Gastrocnemius medialis (tissue), 4 donors: ENCODE measurements at regions not wholly inside any gene's neighbourhood (a gene's known extent, or its start where the extent isn't known, plus 50 kb on each side); places are given as distances from the start of the nearest gene placed in this dataset.

Source experiments
- ATAC-seq, 2 donors: fragments of 150-250 bp; one replicate each; pipeline ENCODE4 v1.9.1; 2016
- DNase-seq, 2 donors: peaks; one replicate each; pipeline ENCODE4 v3.0.0-alpha.2; 2019
- H3K27ac ChIP-seq, 4 donors: fragments of 200-600 bp; sonication (generic); 1 replicate in 1 of 4; 2 replicates in 3 of 4; pipeline ENCODE4 v1.5.1; 2016 to 2018; ENCODE audit warnings: mild to moderate bottlenecking in 2 of 4, moderate library complexity in 1 of 4
- H3K27me3 ChIP-seq, 3 donors: fragments of 200-600 bp; sonication (generic) in 2 of 3; 1 replicate in 1 of 3; 2 replicates in 2 of 3; pipeline versions ENCODE4 v1.5.1 to v1.6.0; 2016 to 2019; ENCODE audit warnings: mild to moderate bottlenecking in 1 of 3, moderate library complexity in 1 of 3
- H3K36me3 ChIP-seq, 2 donors: fragments of 200-600 bp; sonication (generic) in 1 of 2; one replicate each; pipeline ENCODE4 v1.5.1; 2017 to 2018
- H3K4me1 ChIP-seq, 2 donors: fragments of 200-600 bp; sonication (generic) in 1 of 2; one replicate each; pipeline ENCODE4 v1.5.1; 2016 to 2017; ENCODE audit warnings: mild to moderate bottlenecking in 2 of 2
- H3K4me3 ChIP-seq, 4 donors: fragments of 200-600 bp; sonication (generic) in 3 of 4; 1 replicate in 1 of 4; 2 replicates in 3 of 4; pipeline ENCODE4 v1.5.1; 2016 to 2019; ENCODE audit warnings: mild to moderate bottlenecking in 2 of 4
- H3K9me3 ChIP-seq, 3 donors: fragments of 200-600 bp; sonication (generic) in 2 of 3; 1 replicate in 1 of 3; 2 replicates in 2 of 3; pipeline ENCODE4 v1.5.1; 2016 to 2019
- CTCF ChIP-seq, 5 experiments: fragments of 450-650 bp in 3 of 5; fragments of 200-600 bp in 2 of 5; sonication (generic) in 2 of 5; IDR thresholded peaks in 4 of 5; conservative IDR thresholded peaks in 1 of 5; 1 replicate in 4 of 5; 2 replicates in 1 of 5; pipeline ENCODE4 v1.5.1; 2016 to 2019; ENCODE audit warnings: antibody characterized with exemption in 5 of 5, mild to moderate bottlenecking in 3 of 5, moderate library complexity in 3 of 5
- POLR2A ChIP-seq, 2 donors: fragments of 450-650 bp; IDR thresholded peaks; one replicate each; pipeline ENCODE4 v1.6.1; 2017; ENCODE audit warnings: antibody characterized with exemption in 2 of 2, mild to moderate bottlenecking in 2 of 2, moderate library complexity in 2 of 2
- in situ Hi-C, 4 donors: fragments of 200-750 bp; cut with MboI; loops; one replicate each; pipeline versions ENCODE4 v1.15.0 to v1.8.0; 2017; ENCODE audit warnings: low sequenced_read_pairs in 4 of 4
- intact Hi-C: fragments of 100-400 bp; cut with DNase I; formaldehyde crosslinking; loops from one replicate; pipeline ENCODE4 v1.15.1; 2023; ENCODE audit warnings: low total_unique reads

- Histone ChIP-seq H3K9me3 (no peaks in the 10 kb centered on the region), H3K4me3 (no peak overlapping the region), H3K27ac (no peak overlapping the region), H3K27me3 (peaks cover 0 to 4% (median 2%) of the 10 kb centered on the region in 3 donors), H3K4me1 (no peaks in the 10 kb centered on the region), H3K36me3 (no peaks in the 10 kb centered on the region)
- no peak for TF ChIP-seq POLR2A (IDR thresholded peaks at IDR 0.05)
- TF ChIP-seq CTCF (IDR thresholded peaks at IDR 0.05 in 4 of 5, conservative IDR thresholded peaks at IDR 0.05 in 1 of 5): no peak
- intact Hi-C loops: no loop called here
- DNase-seq: no peak
- ATAC-seq: no peak
- in situ Hi-C loops: no loop called here
Measured at GRCh38 chr11:70841264-70841663, 411.1 kb downstream of the SHANK2 start.

- H3K27me3 ChIP-seq: peaks cover 0 to 4% (median 2%) of the 10 kb centered on the region in 3 donors
- TF ChIP-seq CTCF (IDR thresholded peaks at IDR 0.05 in 4 of 5, conservative IDR thresholded peaks at IDR 0.05 in 1 of 5) (no peak), POLR2A (IDR thresholded peaks at IDR 0.05) (no peak)
- no peaks in the 10 kb centered on the region for H3K9me3 ChIP-seq
- H3K4me1 ChIP-seq: no peaks in the 10 kb centered on the region
- intact Hi-C loops (no loop called here), in situ Hi-C loops (no loop called here)
- DNase-seq: no peak
- H3K4me3 ChIP-seq: no peak overlapping the region
- H3K27ac ChIP-seq: no peak overlapping the region
- no peaks in the 10 kb centered on the region for H3K36me3 ChIP-seq
- ATAC-seq: no peak
Measured at GRCh38 chr11:70842256-70842655, 410.1 kb downstream of the SHANK2 start.

- no peaks in the 10 kb centered on the region for H3K4me1 ChIP-seq
- ATAC-seq: no peak
- no peak overlapping the region for H3K4me3 ChIP-seq
- no peak overlapping the region for H3K27ac ChIP-seq
- no peak for DNase-seq
- in situ Hi-C loops: no loop called here
- H3K9me3 ChIP-seq: no peaks in the 10 kb centered on the region
- no peaks in the 10 kb centered on the region for H3K36me3 ChIP-seq
- no peak for TF ChIP-seq CTCF (IDR thresholded peaks at IDR 0.05 in 4 of 5, conservative IDR thresholded peaks at IDR 0.05 in 1 of 5)
- TF ChIP-seq POLR2A (IDR thresholded peaks at IDR 0.05): no peak
- intact Hi-C loops: no loop called here
- H3K27me3 ChIP-seq: peaks cover 0 to 4% (median 2%) of the 10 kb centered on the region in 3 donors
Measured at GRCh38 chr11:70842701-70843100, 409.7 kb downstream of the SHANK2 start.

GRCh38 chr11:70843906-70844305 lies 408.5 kb downstream of the SHANK2 start:
- Histone ChIP-seq H3K4me3 (no peak overlapping the region), H3K9me3 (no peaks in the 10 kb centered on the region), H3K27ac (no peak overlapping the region), H3K4me1 (no peaks in the 10 kb centered on the region), H3K36me3 (no peaks in the 10 kb centered on the region), H3K27me3 (peaks cover 0 to 4% (median 2%) of the 10 kb centered on the region in 3 donors)
- ATAC-seq (no peak), DNase-seq (no peak)
- intact Hi-C loops: no loop called here
- TF ChIP-seq POLR2A (IDR thresholded peaks at IDR 0.05) (no peak), CTCF (IDR thresholded peaks at IDR 0.05 in 4 of 5, conservative IDR thresholded peaks at IDR 0.05 in 1 of 5) (no peak)
- in situ Hi-C loops: no loop called here

GRCh38 chr11:70844387-70844786 lies 408.0 kb downstream of the SHANK2 start:
- in situ Hi-C loops (no loop called here), intact Hi-C loops (no loop called here)
- no peaks in the 10 kb centered on the region for H3K4me1 ChIP-seq
- H3K4me3 ChIP-seq: no peak overlapping the region
- no peaks in the 10 kb centered on the region for H3K36me3 ChIP-seq
- H3K27me3 ChIP-seq: peaks cover 0 to 4% (median 2%) of the 10 kb centered on the region in 3 donors
- DNase-seq: no peak
- H3K27ac ChIP-seq: no peak overlapping the region
- ATAC-seq: no peak
- TF ChIP-seq POLR2A (IDR thresholded peaks at IDR 0.05): no peak
- no peak for TF ChIP-seq CTCF (IDR thresholded peaks at IDR 0.05 in 4 of 5, conservative IDR thresholded peaks at IDR 0.05 in 1 of 5)
- H3K9me3 ChIP-seq: no peaks in the 10 kb centered on the region
